WERI-Rb-1 (cell line): ENCODE measurements at regions not wholly inside any gene's neighbourhood (a gene's known extent, or its start where the extent isn't known, plus 50 kb on each side); places are given as distances from the start of the nearest gene placed in this dataset.

Experiments used
- DNase-seq: peaks from one replicate; pipeline ENCODE4 v3.0.0-alpha.2; 2020
- H3K27ac ChIP-seq: fragments of 250-450 bp; sonication (Bioruptor Pico); 2 replicates; pipeline ENCODE4 v1.5.1; 2020; ENCODE audit warnings: mild to moderate bottlenecking, moderate library complexity
- H3K27me3 ChIP-seq: fragments of 250-450 bp; sonication (Bioruptor Pico); 2 replicates; pipeline ENCODE4 v1.5.1; 2021; ENCODE audit warnings: mild to moderate bottlenecking, low read depth, moderate library complexity; ENCODE audit not compliant: insufficient read depth, severe bottlenecking
- H3K36me3 ChIP-seq: fragments of 250-450 bp; sonication (Bioruptor Pico); 2 replicates; pipeline ENCODE4 v1.5.1; 2020; ENCODE audit warnings: mild to moderate bottlenecking, moderate library complexity
- H3K4me3 ChIP-seq: 2 replicates; pipeline ENCODE4 v1.5.1; 2011; ENCODE audit warnings: low read depth, mild to moderate bottlenecking, control low read depth, low read length
- H3K9me3 ChIP-seq: fragments of 250-450 bp; sonication (Bioruptor Pico); 2 replicates; pipeline ENCODE4 v1.5.1; 2021; ENCODE audit warnings: mild to moderate bottlenecking, moderate library complexity; ENCODE audit not compliant: severe bottlenecking
- TF ChIP-seq, protein P1 (sequence below): IDR thresholded peaks from 2 replicates; pipeline ENCODE4 v1.5.1; 2011; ENCODE audit warnings: low read depth, mild to moderate bottlenecking, control low read depth, inconsistent platforms, low read length

DNA sequence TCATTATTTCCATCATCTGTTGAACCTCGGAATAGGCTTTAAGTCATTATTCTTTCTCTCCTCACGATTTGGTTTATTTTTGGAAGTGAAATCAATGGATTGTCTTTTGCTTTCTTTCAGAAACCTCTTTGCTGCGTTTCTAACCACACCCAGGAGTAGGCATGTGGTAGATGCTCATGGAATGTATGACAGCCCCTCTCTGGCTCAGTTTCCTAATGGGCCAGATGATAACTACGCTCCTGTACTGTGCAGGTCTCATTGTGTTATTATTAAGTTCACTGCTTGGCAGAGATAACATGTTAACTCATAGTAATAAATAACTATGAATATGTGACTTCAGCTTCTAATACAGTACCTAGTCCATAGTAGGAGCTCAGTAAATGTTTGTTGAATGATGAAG, 175.5 kb upstream of the KLF4 start:
- H3K27ac ChIP-seq: no peak overlapping the region
- peaks cover 82% of the 10 kb centered on the region for H3K27me3 ChIP-seq
- H3K4me3 ChIP-seq: no peak overlapping the region
- TF ChIP-seq, protein P1, sequence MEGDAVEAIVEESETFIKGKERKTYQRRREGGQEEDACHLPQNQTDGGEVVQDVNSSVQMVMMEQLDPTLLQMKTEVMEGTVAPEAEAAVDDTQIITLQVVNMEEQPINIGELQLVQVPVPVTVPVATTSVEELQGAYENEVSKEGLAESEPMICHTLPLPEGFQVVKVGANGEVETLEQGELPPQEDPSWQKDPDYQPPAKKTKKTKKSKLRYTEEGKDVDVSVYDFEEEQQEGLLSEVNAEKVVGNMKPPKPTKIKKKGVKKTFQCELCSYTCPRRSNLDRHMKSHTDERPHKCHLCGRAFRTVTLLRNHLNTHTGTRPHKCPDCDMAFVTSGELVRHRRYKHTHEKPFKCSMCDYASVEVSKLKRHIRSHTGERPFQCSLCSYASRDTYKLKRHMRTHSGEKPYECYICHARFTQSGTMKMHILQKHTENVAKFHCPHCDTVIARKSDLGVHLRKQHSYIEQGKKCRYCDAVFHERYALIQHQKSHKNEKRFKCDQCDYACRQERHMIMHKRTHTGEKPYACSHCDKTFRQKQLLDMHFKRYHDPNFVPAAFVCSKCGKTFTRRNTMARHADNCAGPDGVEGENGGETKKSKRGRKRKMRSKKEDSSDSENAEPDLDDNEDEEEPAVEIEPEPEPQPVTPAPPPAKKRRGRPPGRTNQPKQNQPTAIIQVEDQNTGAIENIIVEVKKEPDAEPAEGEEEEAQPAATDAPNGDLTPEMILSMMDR: no peak
- peaks cover 4% of the 10 kb centered on the region for H3K9me3 ChIP-seq
- no peaks in the 10 kb centered on the region for H3K36me3 ChIP-seq
- DNase-seq: no peak

DNA sequence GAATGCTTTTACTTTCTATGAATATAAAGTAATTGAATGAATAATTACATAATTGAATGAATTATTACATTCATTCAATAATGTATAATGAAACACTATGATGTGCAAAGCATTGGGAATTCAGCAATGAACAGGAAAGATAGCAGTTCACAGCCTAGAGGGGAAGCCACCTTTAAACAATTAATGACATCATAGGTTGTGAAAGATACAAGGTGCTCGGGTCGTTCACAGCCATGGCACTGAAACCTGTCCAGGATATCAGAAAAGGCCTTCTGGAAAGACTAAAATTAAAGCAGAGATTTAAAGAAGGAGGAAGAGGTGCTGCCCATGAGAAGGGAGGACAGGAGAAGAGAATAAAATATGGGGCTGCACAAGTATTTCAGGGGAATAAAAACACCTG, 171.4 kb upstream of the KLF4 start:
- no peaks in the 10 kb centered on the region for H3K9me3 ChIP-seq

DNA sequence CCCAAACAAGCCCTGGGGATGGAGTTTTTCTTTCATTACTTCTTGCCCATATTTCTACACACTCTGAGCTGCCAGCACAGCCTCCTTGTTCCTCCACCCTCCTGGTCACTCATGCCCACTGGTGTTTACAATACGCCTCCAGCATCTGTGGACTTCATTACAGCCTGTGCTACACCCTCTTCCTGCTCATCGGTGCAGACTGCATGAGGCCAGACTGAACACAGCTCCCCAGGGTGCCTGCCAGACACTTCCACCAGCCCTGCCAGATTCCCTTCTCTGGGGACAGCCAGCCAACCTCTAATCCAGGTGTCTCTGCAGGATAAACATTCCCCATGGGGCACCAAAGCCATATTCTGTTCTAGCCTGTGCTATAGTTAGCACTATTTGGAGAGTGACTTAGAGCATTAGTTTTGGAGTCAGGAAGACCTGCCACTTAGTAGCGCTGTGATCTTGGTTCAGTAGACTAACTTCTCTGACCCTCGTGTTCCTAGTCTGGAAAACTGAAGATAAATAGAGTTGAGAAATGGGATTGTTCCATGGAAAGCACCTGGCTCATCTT, 163.8 kb upstream of the KLF4 start:
- no peaks in the 10 kb centered on the region for H3K36me3 ChIP-seq
- H3K4me3 ChIP-seq: no peak overlapping the region
- H3K9me3 ChIP-seq: no peaks in the 10 kb centered on the region
- H3K27ac ChIP-seq: no peak overlapping the region
- peaks cover 74% of the 10 kb centered on the region for H3K27me3 ChIP-seq
- no peak for DNase-seq
- TF ChIP-seq, protein P1: no peak

More for the DNA sequence above, 171.4 kb upstream of the KLF4 start:
- Histone ChIP-seq H3K27me3 (peaks cover 62% of the 10 kb centered on the region), H3K27ac (no peak overlapping the region), H3K4me3 (no peak overlapping the region), H3K36me3 (no peaks in the 10 kb centered on the region)
- no peak for DNase-seq
- TF ChIP-seq, protein P1: no peak

DNA sequence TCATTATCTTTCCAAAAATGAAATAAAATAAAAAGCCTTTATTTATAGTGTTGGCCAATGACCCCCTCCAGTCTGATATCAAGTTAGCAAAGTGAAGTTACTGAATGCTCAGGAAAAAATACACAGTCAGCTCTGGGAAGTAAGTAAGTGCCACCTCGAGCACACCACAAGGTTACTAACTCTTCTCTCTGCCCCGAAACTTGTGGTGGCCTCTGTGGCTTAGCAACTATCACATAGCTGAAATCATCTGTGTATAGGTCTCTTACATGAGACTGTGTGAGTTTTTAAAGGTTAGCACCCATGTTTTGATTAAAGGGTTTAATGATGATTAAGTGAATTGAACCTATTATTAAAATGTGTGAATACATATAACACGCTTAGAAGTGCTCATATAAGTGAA, 161.4 kb upstream of the KLF4 start:
- Histone ChIP-seq H3K4me3 (no peak overlapping the region), H3K27me3 (peaks cover 92% of the 10 kb centered on the region), H3K9me3 (peaks cover 4% of the 10 kb centered on the region), H3K27ac (no peak overlapping the region), H3K36me3 (no peaks in the 10 kb centered on the region)
- no peak for DNase-seq
- TF ChIP-seq, protein P1: no peak

DNA sequence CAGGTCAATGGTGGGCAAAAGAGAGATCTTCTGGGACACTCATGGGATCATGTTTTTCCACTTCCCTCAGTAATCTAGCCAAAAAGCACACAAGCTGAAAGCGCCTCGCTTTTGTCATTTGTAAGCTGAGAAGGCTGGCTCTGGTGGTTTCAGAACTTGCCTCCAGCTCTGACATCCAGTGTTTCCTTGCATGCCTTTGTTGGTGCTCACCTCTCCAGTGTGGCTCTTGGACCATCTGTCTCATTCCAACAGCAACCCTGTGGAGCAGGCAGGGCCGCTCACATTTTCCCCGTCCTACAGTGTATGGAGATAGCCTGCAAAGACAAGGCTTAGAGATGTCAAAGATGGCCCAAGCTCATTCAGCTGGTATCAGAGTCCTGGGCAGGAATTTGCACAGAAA, 160.8 kb upstream of the KLF4 start:
- H3K9me3 ChIP-seq: peaks cover 6% of the 10 kb centered on the region
- H3K36me3 ChIP-seq: no peaks in the 10 kb centered on the region
- H3K27ac ChIP-seq: no peak overlapping the region
- no peak for DNase-seq
- TF ChIP-seq, protein P1: no peak
- H3K27me3 ChIP-seq: peaks cover 92% of the 10 kb centered on the region
- H3K4me3 ChIP-seq: no peak overlapping the region

DNA sequence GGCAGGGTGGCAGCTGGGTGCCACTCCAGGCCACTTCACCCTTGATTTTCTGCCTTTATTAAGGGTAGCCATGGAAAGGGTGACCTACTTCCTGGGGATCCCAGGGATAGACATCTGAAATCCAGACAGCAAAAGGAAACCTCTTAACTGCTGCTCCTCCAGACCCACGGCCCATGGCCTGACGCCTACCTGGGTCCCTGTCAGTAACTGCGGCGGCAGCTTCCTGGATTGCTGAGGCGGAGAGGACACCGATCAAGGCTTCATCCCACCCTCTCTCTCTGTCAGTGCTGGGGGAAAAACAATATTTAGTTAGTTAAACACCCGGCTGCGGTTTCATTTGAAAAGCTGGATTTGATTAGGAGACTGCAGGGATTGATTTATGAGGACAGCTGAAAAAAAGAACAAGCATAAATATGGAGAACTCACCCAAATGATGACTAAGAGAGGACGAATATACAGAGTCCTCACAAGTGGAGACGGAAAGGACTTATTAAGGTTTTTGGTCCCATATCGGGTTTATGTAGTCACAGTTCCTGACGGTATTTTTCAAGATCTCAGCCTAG, 158.7 kb upstream of the KLF4 start:
- TF ChIP-seq, protein P1: no peak
- Histone ChIP-seq H3K9me3 (peaks cover 17% of the 10 kb centered on the region), H3K27ac (no peak overlapping the region), H3K27me3 (peaks cover 90% of the 10 kb centered on the region), H3K4me3 (no peak overlapping the region), H3K36me3 (no peaks in the 10 kb centered on the region)
- DNase-seq: no peak
